ENCODE measurements at regions not wholly inside any gene's neighbourhood (a gene's known extent, or its start where the extent isn't known, plus 50 kb on each side); places are given as distances from the start of the nearest gene placed in this dataset.

DNA sequence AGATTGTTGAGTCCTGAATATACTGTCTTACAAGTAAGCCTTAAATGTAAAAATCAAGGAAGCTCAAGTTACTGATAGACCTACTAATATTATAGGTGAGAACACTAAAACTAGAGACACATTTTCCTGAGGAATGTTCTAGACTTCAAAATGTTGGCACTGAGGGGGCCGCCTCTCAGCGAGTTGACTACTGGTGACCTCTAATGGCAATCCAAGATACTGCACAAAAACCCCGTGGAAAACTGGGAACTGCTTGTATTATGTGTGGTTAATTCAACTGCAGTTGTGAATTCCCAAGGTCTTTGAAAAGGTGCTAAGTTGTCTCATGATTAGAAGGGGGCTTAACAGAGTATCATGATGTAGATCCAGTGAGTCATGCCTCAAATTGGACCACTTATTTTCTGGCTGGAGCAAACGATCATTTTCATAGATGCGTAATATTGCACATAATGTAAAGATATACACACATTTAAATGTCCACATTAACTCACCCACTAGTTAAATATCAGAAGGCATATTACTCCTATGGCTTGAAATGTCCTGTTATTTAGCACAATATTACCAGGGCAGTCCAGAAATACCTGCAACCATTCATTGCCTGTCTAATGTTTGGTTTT, 336.2 kb downstream of the FOXA2 start:
- Histone ChIP-seq H3K27me3 (0 out of 2 replicates have a peak, but pooled peaks cover 3% of the 10 kb centered on the region), H3K9me3 (replicated peaks) (no peaks in the 10 kb centered on the region), H3K4me3 (no peak overlapping the region), H3K36me3 (no peaks in the 10 kb centered on the region), H3K4me1 (no peaks in the 10 kb centered on the region), H3K27ac (no peak overlapping the region)
- DNase-seq: peak; percentile 17 to 60

DNA sequence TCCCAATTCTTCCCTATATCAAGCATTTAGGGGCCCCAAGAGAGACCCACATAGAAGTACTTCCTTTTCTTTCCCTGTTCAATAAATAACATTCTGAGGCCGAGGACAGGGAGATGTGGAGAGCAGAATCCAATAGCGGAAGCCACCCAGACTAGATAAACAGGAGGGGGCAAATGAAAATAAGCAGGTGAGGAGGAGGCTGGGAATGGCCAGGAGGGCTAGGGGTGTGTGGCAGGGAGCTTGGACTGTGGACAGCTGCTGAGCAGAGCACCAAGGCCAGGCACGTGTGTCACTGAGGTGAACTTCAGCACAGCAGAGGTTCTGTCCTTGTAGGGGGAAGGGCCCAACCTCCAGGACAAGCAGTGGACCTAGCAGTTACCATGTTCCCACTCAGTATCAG, 339.2 kb downstream of the FOXA2 start:
- no peak overlapping the region for H3K4me3 ChIP-seq
- no peak overlapping the region for H3K27ac ChIP-seq
- no peaks in the 10 kb centered on the region for H3K27me3 ChIP-seq
- no peaks in the 10 kb centered on the region for H3K4me1 ChIP-seq
- H3K9me3 ChIP-seq (replicated peaks): no peaks in the 10 kb centered on the region
- H3K36me3 ChIP-seq: no peaks in the 10 kb centered on the region
- no peak for DNase-seq

DNA sequence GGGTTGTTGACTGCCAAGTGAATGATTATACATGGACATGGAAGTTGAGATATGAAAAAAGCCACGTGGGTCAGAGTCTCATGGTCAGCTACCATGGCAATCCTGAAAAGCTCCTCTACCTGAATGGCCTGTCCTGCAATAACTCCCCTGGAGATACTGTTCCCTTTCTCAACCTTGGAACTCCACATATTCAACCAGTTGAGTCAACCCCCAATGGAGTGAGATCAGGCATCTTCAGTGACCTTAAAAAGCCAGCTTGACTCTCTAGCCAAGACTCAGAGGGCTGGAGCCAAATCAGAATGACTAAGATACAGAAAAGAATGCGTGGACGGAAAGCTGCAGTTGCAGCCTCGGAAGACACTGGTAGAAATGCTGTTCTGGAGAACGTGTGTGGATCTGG, 341.3 kb downstream of the FOXA2 start:
- no peaks in the 10 kb centered on the region for H3K4me1 ChIP-seq
- H3K9me3 ChIP-seq (replicated peaks): no peaks in the 10 kb centered on the region
- no peak overlapping the region for H3K4me3 ChIP-seq
- H3K27ac ChIP-seq: no peak overlapping the region
- H3K27me3 ChIP-seq: no peaks in the 10 kb centered on the region; the same call in 1 of the 2 replicates
- H3K36me3 ChIP-seq: no peaks in the 10 kb centered on the region
- no peak for DNase-seq

DNA sequence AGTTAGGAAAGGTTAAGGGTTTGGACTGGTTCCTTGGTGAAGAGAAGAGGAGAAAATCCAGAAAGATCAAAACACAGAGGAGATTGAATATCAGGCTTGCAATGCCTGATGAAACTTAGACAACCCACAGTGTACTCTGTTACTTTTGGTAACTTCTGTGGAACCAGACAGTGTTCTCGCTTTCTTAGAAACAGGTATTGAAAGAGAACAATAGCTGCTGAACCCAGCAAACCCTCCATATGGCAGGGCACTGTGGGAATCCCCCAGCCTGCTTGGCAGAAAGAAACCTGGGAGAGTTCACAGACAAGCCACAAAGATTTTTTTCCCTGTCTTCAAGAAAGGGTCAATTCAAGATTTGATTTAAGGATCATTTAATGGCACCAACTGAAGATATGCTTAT, 342.8 kb downstream of the FOXA2 start:
- H3K36me3 ChIP-seq: no peaks in the 10 kb centered on the region
- H3K4me3 ChIP-seq: no peak overlapping the region
- no peaks in the 10 kb centered on the region for H3K9me3 ChIP-seq (replicated peaks)
- peaks cover 8% of the 10 kb centered on the region for H3K27me3 ChIP-seq
- H3K27ac ChIP-seq: no peak overlapping the region
- no peaks in the 10 kb centered on the region for H3K4me1 ChIP-seq
- no peak for DNase-seq

- peaks cover 10% of the 10 kb centered on the region for H3K27me3 ChIP-seq
- no peaks in the 10 kb centered on the region for H3K36me3 ChIP-seq
- DNase-seq: no peak
- H3K4me3 ChIP-seq: no peak overlapping the region
- no peaks in the 10 kb centered on the region for H3K9me3 ChIP-seq (replicated peaks)
- no peaks in the 10 kb centered on the region for H3K4me1 ChIP-seq
- H3K27ac ChIP-seq: no peak overlapping the region
Measured at GRCh38 chr20:22232923-22233322, 351.4 kb downstream of the FOXA2 start.

DNA sequence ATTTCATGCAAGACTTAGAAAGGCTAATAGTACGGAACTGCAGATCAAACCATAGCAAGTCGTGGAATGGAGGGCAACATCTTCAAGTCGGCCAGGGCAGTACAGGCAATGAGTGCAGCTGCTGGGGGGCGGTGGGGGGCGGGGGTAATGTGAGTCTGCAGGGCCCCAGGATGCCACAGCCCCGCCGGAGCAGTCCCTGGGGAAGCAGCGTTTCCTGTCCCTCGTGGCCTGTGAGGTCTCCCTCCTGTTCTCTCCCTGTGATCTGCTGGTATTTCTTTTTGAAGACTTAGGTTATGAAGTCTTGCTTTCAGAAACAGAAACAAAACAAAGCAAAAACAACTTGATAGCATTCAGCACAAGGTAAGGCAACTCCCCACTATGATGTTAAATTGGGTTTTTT, 351.9 kb downstream of the FOXA2 start:
- H3K27me3 ChIP-seq: peaks cover 10% of the 10 kb centered on the region

DNA sequence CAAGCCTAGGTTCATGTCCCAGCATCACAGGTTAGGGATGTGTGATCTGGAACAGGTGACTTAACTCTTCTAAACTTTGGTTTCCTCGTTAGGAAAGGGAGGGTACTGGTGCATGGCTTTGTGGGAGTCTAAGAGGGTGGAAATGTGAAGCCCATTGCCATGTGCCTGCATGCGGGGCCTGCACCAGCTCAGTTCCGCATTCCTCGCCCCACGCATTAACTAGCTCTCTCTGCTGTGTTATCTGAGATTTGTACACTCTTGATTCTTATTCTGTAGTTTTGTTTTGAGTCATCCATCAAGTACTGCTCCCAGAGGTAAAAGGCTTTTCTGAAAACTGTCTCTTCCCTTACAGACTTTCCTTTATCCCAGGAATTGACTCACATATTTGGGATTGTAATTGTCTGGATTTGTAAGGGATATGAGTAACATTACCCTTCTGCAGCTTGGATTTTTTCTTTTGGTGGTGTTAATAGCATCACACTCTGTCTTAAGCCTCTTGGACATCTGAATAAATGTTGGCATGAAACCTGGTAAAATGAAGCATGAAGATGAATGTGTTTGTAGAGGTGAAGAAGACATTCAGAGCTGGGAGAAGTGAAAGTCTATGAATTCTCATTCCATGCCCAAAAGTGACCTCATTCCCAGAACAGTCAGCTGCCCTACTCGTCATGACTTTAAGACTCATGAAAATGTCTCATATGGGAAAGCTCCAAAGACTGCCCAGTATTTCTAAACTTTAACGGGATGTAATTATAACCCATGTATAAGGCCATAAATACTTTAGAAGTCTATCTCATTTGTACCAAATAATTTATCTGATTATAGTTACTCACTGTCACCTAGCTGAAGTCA, 357.3 kb downstream of the FOXA2 start:
- no peaks in the 10 kb centered on the region for H3K36me3 ChIP-seq
- no peaks in the 10 kb centered on the region for H3K4me1 ChIP-seq
- no peak overlapping the region for H3K4me3 ChIP-seq
- no peaks in the 10 kb centered on the region; the same call in 1 of the 2 replicates for H3K27me3 ChIP-seq
- DNase-seq: no peak
- H3K9me3 ChIP-seq (replicated peaks): no peaks in the 10 kb centered on the region
- no peak overlapping the region for H3K27ac ChIP-seq

More for the DNA sequence above, 351.9 kb downstream of the FOXA2 start:
- DNase-seq: no peak
- H3K4me3 ChIP-seq: no peak overlapping the region
- no peaks in the 10 kb centered on the region for H3K9me3 ChIP-seq (replicated peaks)
- H3K36me3 ChIP-seq: no peaks in the 10 kb centered on the region
- no peak overlapping the region for H3K27ac ChIP-seq
- H3K4me1 ChIP-seq: no peaks in the 10 kb centered on the region

- Histone ChIP-seq H3K27me3 (no peaks in the 10 kb centered on the region; the same call in 1 of the 2 replicates), H3K9me3 (replicated peaks) (no peaks in the 10 kb centered on the region), H3K4me1 (no peaks in the 10 kb centered on the region), H3K36me3 (no peaks in the 10 kb centered on the region), H3K4me3 (no peak overlapping the region), H3K27ac (no peak overlapping the region)
- DNase-seq: no peak
Measured at GRCh38 chr20:22223236-22223635, 361.1 kb downstream of the FOXA2 start.

DNA sequence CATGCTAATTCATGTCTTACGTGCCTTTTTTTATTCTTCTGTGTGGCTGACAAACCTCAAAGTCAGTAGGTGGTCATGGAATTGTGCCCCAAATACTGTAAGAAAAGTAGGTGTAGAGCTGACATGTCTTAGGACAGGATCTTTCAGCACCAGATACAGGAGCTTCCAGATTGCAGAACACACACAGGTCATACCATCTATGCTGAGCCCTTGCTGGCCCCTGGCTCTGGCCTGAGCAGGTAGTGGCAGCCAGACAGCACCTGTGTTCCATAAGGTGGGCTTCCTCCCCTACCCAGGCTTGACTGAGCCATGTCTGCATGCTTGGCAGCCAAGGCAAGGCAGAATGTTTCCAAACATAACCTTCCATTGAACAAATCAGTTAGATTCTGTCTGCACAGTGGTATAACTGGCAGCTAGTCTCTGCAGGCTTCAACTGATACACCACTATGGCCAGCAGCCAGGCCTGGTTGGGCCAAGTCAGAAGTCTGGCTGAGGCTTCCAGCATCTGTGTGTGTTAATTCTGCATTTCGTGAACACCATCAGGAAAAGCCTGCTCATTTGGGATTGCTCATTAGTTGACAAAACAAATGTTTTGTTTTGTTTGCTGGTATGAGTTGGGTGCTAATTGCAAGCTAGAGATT, 366.5 kb downstream of the FOXA2 start:
- Histone ChIP-seq H3K4me1 (no peaks in the 10 kb centered on the region), H3K27ac (no peak overlapping the region), H3K9me3 (replicated peaks) (no peaks in the 10 kb centered on the region), H3K36me3 (no peaks in the 10 kb centered on the region), H3K4me3 (no peak overlapping the region), H3K27me3 (peaks cover 14% of the 10 kb centered on the region)
- no peak for DNase-seq

DNA sequence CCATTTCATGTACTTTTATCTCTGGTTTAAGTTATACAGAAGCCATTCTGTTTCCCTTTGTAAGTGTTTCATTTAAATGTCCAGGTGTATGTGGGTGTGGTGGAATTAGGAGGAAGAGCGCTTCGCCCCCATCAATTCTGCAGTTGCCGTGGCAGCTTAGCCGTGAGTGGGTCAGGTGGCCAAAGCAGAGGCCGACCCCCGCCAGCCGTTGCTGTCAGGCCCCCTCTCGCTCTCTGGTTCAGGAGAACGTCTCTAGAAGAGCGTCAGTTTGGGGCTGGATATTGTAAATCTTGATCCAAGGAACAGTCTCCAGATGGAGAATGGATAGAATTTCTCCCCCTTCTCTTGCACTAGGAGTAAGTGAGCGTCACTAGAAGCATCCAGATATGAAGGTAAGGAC, 367.4 kb downstream of the FOXA2 start:
- no peak for DNase-seq
- Histone ChIP-seq H3K27ac (no peak overlapping the region), H3K4me1 (no peaks in the 10 kb centered on the region), H3K9me3 (replicated peaks) (no peaks in the 10 kb centered on the region), H3K36me3 (no peaks in the 10 kb centered on the region), H3K27me3 (peaks cover 14% of the 10 kb centered on the region), H3K4me3 (no peak overlapping the region)

- H3K9me3 ChIP-seq (replicated peaks): no peaks in the 10 kb centered on the region
- no peak for DNase-seq
Measured at GRCh38 chr20:22214296-22214695, 370.1 kb downstream of the FOXA2 start.

DNA sequence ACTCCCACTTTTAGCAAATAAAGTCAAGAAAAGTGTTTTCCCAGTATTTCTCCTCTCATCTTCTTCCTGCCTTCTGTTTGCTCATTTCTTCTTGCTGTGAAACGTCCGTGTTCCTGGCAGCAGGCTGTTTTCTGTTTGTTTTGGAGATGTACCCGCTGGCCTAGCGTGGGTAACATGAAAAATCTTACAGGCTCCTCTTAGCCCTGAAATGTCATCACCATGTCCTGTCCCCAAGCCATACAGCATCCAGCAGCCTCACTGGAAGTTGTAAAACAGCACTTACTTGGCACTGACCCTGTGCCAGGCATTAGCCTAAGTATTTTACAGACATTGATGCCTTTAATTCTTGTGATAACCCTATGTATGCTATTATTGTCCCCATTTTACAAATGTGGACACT, 371.1 kb downstream of the FOXA2 start:
- Histone ChIP-seq H3K27me3 (peaks cover 14% of the 10 kb centered on the region), H3K4me3 (no peak overlapping the region), H3K36me3 (no peaks in the 10 kb centered on the region), H3K4me1 (no peaks in the 10 kb centered on the region), H3K27ac (no peak overlapping the region), H3K9me3 (replicated peaks) (no peaks in the 10 kb centered on the region)
- DNase-seq: no peak

More at GRCh38 chr20:22214296-22214695, 370.1 kb downstream of the FOXA2 start:
- H3K36me3 ChIP-seq: no peaks in the 10 kb centered on the region
- no peaks in the 10 kb centered on the region for H3K4me1 ChIP-seq
- no peak overlapping the region for H3K27ac ChIP-seq
- peaks cover 14% of the 10 kb centered on the region for H3K27me3 ChIP-seq
- H3K4me3 ChIP-seq: no peak overlapping the region

- H3K27ac ChIP-seq: no peak overlapping the region
- peak; percentile 4 to 22 for DNase-seq
- H3K4me1 ChIP-seq: no peaks in the 10 kb centered on the region
- H3K27me3 ChIP-seq: no peaks in the 10 kb centered on the region; the same call in 1 of the 2 replicates
- H3K9me3 ChIP-seq (replicated peaks): no peaks in the 10 kb centered on the region
- no peaks in the 10 kb centered on the region for H3K36me3 ChIP-seq
- no peak overlapping the region for H3K4me3 ChIP-seq
Measured at GRCh38 chr20:22207280-22207679, 377.1 kb downstream of the FOXA2 start.

- DNase-seq: peak in 1 of 2 experiments; percentile 21
- no peaks in the 10 kb centered on the region; the same call in 1 of the 2 replicates for H3K27me3 ChIP-seq
- H3K27ac ChIP-seq: no peak overlapping the region
- H3K36me3 ChIP-seq: no peaks in the 10 kb centered on the region
- H3K4me3 ChIP-seq: no peak overlapping the region
- H3K9me3 ChIP-seq (replicated peaks): no peaks in the 10 kb centered on the region
- no peaks in the 10 kb centered on the region for H3K4me1 ChIP-seq
Measured at GRCh38 chr20:22204801-22205200, 379.6 kb downstream of the FOXA2 start.

DNA sequence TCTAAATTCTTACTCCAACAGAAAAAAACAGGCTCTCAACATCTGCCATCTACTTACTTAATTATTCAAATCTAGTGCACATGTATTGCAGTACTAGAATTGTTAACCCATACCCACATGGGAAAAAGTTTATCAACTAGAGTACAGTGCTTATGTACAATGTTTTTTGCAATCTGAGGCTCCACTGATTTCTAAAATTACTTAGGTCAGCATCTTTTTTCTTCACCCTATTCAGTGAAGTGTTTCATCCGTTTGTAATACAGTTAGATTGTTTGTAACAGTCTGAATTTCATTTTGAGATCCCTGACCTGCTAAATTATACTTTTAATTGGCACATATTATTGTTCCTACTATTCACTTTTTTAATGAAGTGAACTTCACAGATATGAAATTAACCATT, 402.2 kb downstream of the FOXA2 start:
- Histone ChIP-seq H3K27ac (no peak overlapping the region), H3K4me1 (no peaks in the 10 kb centered on the region), H3K4me3 (no peak overlapping the region), H3K27me3 (0 out of 2 replicates have a peak, but pooled peaks cover 3% of the 10 kb centered on the region), H3K36me3 (no peaks in the 10 kb centered on the region), H3K9me3 (replicated peaks) (no peaks in the 10 kb centered on the region)
- DNase-seq: no peak
